Endothelial cell of umbilical vein (primary cell): ENCODE measurements at regions not wholly inside any gene's neighbourhood (a gene's known extent, or its start where the extent isn't known, plus 50 kb on each side); places are given as distances from the start of the nearest gene placed in this dataset.

ENCODE experiments used
- BruUV-seq: library from RNA; stranded (reverse); fragments of 400-500 nt; replicated peaks from 2 replicates; lab custom pipeline; 2021; lab: Mats Ljungman, UMichigan
- CTCF ChIA-PET: fragments of 300-600, 350-600 bp; sonication (Branson Sonifier 250); formaldehyde crosslinking; loops from one replicate; lab custom pipeline; 2021; ENCODE audit warnings: antibody characterized with exemption, inconsistent platforms; lab: Charles Lee
- POLR2A ChIA-PET: fragments of 300-600, 350-600 bp; sonication (Branson Sonifier 250); formaldehyde crosslinking; loops from one replicate; lab custom pipeline; 2021; ENCODE audit warnings: antibody characterized with exemption, inconsistent platforms; lab: Charles Lee
- DNase-seq: peaks from one replicate; pipeline ENCODE4 v3.0.0-alpha.2; 2011; ENCODE audit warnings: low read depth, low spot score
- FAIRE-seq: peaks from 2 replicates; lab custom pipeline; 2011; peaks lifted over from hg19 to GRCh38; lab: Jason Lieb, UNC
- H2AFZ ChIP-seq: 2 replicates; pipeline ENCODE4 v1.6.0; 2012; ENCODE audit warnings: low read depth, low read length, control low read depth, inconsistent platforms
- H3K27ac ChIP-seq: 2 replicates; pipeline ENCODE4 v1.5.1; 2011; ENCODE audit warnings: low read depth, mild to moderate bottlenecking, control low read depth, low read length, moderate library complexity; ENCODE audit not compliant: insufficient read depth
- H3K27me3 ChIP-seq, 2 experiments: 2 replicates each; pipeline versions ENCODE4 v1.6.0 to v1.6.1; 2011; ENCODE audit warnings: low read length in 2 of 2, mixed read lengths in 1 of 2; ENCODE audit not compliant: control insufficient read depth in 2 of 2, insufficient read depth in 2 of 2
- H3K36me3 ChIP-seq, 2 experiments: 2 replicates in 1 of 2; 3 replicates in 1 of 2; pipeline ENCODE4 v1.5.1; 2011; ENCODE audit warnings: low read length in 2 of 2, mild to moderate bottlenecking in 1 of 2, moderate library complexity in 1 of 2; ENCODE audit not compliant: control insufficient read depth in 2 of 2, insufficient read depth in 2 of 2; ENCODE audit errors: extremely low read depth in 1 of 2
- H3K4me1 ChIP-seq: 3 replicates; pipeline ENCODE4 v1.5.1; 2011; ENCODE audit warnings: mild to moderate bottlenecking, low read length; ENCODE audit not compliant: control insufficient read depth, insufficient read depth; ENCODE audit errors: extremely low read depth
- H3K4me2 ChIP-seq: 2 replicates; pipeline ENCODE4 v1.6.1; 2011; ENCODE audit warnings: low read length, control low read depth, mixed read lengths; ENCODE audit not compliant: insufficient read depth
- H3K4me3 ChIP-seq, 3 experiments: fragments of 200-600 bp in 1 of 3; sonication (generic), shearing (Covaris generic) in 1 of 3; replicated peaks in 1 of 3; 2 replicates each; pipeline ENCODE4 v1.5.1; 2011 to 2016; ENCODE audit warnings: control low read depth in 3 of 3, low read length in 3 of 3, mild to moderate bottlenecking in 2 of 3, inconsistent platforms in 1 of 3, low read depth in 1 of 3, moderate library complexity in 1 of 3; ENCODE audit not compliant: insufficient read depth in 1 of 3
- H3K79me2 ChIP-seq: 2 replicates; pipeline ENCODE4 v1.6.0; 2012; ENCODE audit warnings: low read length, inconsistent platforms; ENCODE audit not compliant: control insufficient read depth, insufficient read depth
- H3K9ac ChIP-seq: replicated peaks from 2 replicates; pipeline ENCODE3; 2011; ENCODE audit warnings: low read length, control low read depth; ENCODE audit not compliant: insufficient read depth; ENCODE audit errors: extremely low read depth
- H3K9me1 ChIP-seq: replicated peaks from 3 replicates; pipeline ENCODE4 v1.6.0; 2011; ENCODE audit warnings: mild to moderate bottlenecking, low read length; ENCODE audit not compliant: control insufficient read depth, insufficient read depth; ENCODE audit errors: extremely low read depth
- H3K9me3 ChIP-seq: replicated peaks from 2 replicates; pipeline ENCODE4 v1.5.1; 2012; ENCODE audit warnings: low read length, inconsistent platforms; ENCODE audit not compliant: control insufficient read depth, insufficient read depth
- H4K20me1 ChIP-seq: replicated peaks from 2 replicates; pipeline ENCODE3; 2011; ENCODE audit warnings: mild to moderate bottlenecking, low read length; ENCODE audit not compliant: control insufficient read depth, insufficient read depth; ENCODE audit errors: extremely low read depth
- CTCF ChIP-seq, 2 donors: IDR thresholded peaks; 1 replicate in 1 of 2; 2 replicates in 1 of 2; pipeline ENCODE4 v1.5.1; 2011; ENCODE audit warnings: low read length in 2 of 2, mild to moderate bottlenecking in 2 of 2, moderate library complexity in 2 of 2, control low read depth in 1 of 2, inconsistent platforms in 1 of 2, low read depth in 1 of 2; ENCODE audit not compliant: insufficient read depth in 1 of 2; ENCODE audit errors: extremely low read depth in 1 of 2
- EZH2 ChIP-seq: IDR thresholded peaks from 2 replicates; pipeline ENCODE4 v1.6.1; 2012; ENCODE audit warnings: borderline replicate concordance, low read depth, mild to moderate bottlenecking, moderate library complexity, low read length, inconsistent platforms; ENCODE audit not compliant: severe bottlenecking
- FOS ChIP-seq: IDR thresholded peaks from 2 replicates; pipeline ENCODE4 v1.6.1; 2011; ENCODE audit warnings: mild to moderate bottlenecking, low read length, moderate library complexity, borderline replicate concordance; ENCODE audit not compliant: insufficient read depth
- GATA2 ChIP-seq: IDR thresholded peaks from 2 replicates; pipeline ENCODE4 v1.7.0; 2011; ENCODE audit warnings: low read depth, mild to moderate bottlenecking, moderate library complexity, mixed read lengths, low read length; ENCODE audit not compliant: insufficient read length, insufficient read depth
- JUN ChIP-seq: IDR thresholded peaks from 2 replicates; pipeline ENCODE4 v1.6.1; 2011; ENCODE audit warnings: borderline replicate concordance, low read depth; ENCODE audit not compliant: insufficient read length, insufficient read depth
- MAX ChIP-seq: IDR thresholded peaks from 2 replicates; pipeline ENCODE4 v1.6.1; 2011; ENCODE audit not compliant: insufficient read depth, insufficient read length
- MYC ChIP-seq: IDR thresholded peaks from one replicate; pipeline ENCODE4 v1.6.1; 2011; ENCODE audit warnings: mild to moderate bottlenecking, low read depth, low read length
- POLR2A ChIP-seq: IDR thresholded peaks from 2 replicates; pipeline ENCODE4 v1.6.1; 2012; ENCODE audit warnings: low read depth, mild to moderate bottlenecking, control low read depth, low read length
- POLR2AphosphoS5 ChIP-seq: IDR thresholded peaks from 2 replicates; pipeline ENCODE4 v1.6.1; 2012; ENCODE audit warnings: low read depth, mild to moderate bottlenecking, control low read depth, low read length, moderate library complexity; ENCODE audit not compliant: insufficient read depth
- dilution Hi-C: fragments of 300-500 bp; cut with MboI; formaldehyde crosslinking; loops from one replicate; pipeline ENCODE4 v1.15.0; 2019; ENCODE audit warnings: low sequenced_read_pairs; ENCODE audit not compliant: extremely low pct_ligation_motif_present
- intact Hi-C: fragments of 100-400 bp; cut with micrococcal nuclease; formaldehyde crosslinking; loops from one replicate; pipeline ENCODE4 v1.10.0; 2022

GRCh38 chrX:33416273-33416805 is 205.0 kb upstream of the DMD start:
- H2AFZ ChIP-seq, result no peak overlapping the region
- H3K9ac ChIP-seq, result no peak overlapping the region
- no peaks in the 10 kb centered on the region for H3K9me1 ChIP-seq
- FAIRE-seq, result no peak
- intact Hi-C loops (no loop called here), dilution Hi-C loops (no loop called here)
- TF ChIP-seq POLR2AphosphoS5 (no peak), CTCF (IDR thresholded peaks at IDR 0.05; ENCODE audit: extremely low read depth in 1 of 2, insufficient read depth in 1 of 2, low read depth in 1 of 2, low read length in 2 of 2) (no peak), MAX (no peak), FOS (no peak), POLR2A (no peak), GATA2 (no peak), EZH2 (no peak), MYC (no peak), JUN (no peak)
- no peak for DNase-seq
- no TSS peak for BruUV-seq
- H3K27ac ChIP-seq, result no peak overlapping the region
- no peaks in the 10 kb centered on the region for H3K79me2 ChIP-seq
- no peaks in the 10 kb centered on the region for H3K36me3 ChIP-seq
- no peak overlapping the region for H3K4me2 ChIP-seq
- H3K9me3 ChIP-seq, result no peaks in the 10 kb centered on the region
- no peaks in the 10 kb centered on the region for H3K27me3 ChIP-seq
- H3K4me3 ChIP-seq, result no peak overlapping the region
- H4K20me1 ChIP-seq, result no peaks in the 10 kb centered on the region
- no peaks in the 10 kb centered on the region for H3K4me1 ChIP-seq
- ChIA-PET CTCF (no interaction called here), POLR2A (no interaction called here)
